ENCODE measurements at regions not wholly inside any gene's neighbourhood (a gene's known extent, or its start where the extent isn't known, plus 50 kb on each side); places are given as distances from the start of the nearest gene placed in this dataset.
"Not testable (repeated sequence)": the region's sequence is repeated elsewhere in the genome, so short reads cannot be mapped to it uniquely, and the experiment has no call there.

DNA sequence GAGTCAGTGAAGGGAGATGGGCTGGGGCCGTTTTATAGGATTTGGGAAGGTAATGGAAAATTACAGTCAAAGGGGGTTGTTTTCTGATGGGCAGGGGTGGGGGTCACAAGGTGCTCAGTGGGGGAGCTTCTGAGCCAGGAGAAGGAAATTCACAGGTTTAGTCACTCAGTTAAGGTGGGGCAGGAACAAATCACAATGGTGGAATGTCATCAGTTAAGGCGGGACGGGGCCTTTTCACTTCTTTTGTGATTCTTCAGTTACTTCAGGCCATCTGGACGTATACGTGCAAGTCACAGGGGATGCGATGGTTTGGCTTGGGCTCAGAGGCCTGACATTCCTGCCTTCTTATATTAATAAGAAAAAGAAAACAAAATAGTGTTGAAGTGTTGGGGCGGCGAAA is 408.5 kb downstream of the TENT5A start:
- not testable (repeated sequence) for ATAC-seq, DNase-seq

- ATAC-seq (no peak), DNase-seq (no peak)
These were observed 411.5 kb downstream of the TENT5A start for GRCh38 chr6:81340946-81341345.

DNA sequence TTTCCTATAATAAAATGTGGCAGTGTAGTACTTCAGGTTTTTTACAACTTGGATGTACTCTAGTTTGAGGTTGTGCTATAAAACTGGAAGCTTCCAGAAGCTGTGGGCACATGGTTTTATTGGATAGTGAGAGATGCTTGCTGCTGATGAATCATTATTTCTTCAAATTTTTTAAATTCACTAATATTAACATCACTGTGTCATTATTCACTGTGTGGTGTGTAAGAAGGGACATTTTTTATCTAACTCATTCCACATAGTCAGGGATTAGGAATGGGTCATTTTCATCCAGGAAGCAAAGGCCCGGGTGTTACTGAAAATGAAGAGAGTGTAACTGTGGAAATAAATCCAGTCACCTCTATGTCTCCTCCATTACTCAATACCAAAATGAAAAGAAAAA is 421.0 kb downstream of the TENT5A start:
- DNase-seq (no peak), ATAC-seq (no peak)

GRCh38 chr6:81328700-81329099 is 423.8 kb downstream of the TENT5A start:
- ATAC-seq (no peak), DNase-seq (no peak)

DNA sequence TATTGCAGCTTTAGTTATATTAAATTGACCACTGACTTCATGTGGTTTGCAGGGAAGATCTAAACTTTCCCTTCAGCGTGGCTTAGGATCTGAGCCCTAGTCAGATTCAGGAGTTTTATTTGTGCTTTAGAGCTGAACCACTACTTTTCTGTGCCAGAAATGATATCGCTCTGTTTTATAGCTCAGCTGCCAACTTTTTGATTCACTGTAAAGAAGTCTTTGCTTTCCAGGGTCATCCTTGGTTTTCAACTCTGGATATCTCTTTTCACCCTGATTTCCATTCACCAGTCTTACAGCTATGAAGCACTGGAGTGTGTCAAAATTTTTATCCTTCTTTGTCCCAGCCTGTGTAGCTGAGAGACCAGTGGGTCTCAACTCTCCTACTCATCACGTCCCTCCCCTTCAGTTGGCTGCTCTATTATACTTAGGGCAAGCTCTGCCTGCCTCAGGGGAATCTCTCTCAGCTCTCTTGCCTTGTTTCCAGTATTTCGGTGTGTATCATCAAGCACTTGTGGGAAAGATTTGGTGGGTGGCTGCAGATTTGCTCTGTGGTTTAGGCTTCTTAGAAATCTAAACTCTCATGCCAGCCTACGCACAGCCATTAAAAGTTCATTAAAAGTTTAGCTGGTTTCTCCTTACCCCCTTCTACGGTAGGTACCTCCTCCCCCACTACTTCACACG is 425.5 kb downstream of the TENT5A start:
- no peak for ATAC-seq
- no peak for DNase-seq

GRCh38 chr6:81309811-81310210 is 442.7 kb downstream of the TENT5A start:
- no peak for DNase-seq
- no peak for ATAC-seq

GRCh38 chr6:81308577-81309279 is 443.8 kb downstream of the TENT5A start:
- DNase-seq (no peak), ATAC-seq (no peak)

- DNase-seq (no peak), ATAC-seq (no peak)
These were observed 444.7 kb downstream of the TENT5A start for GRCh38 chr6:81307651-81308214.

DNA sequence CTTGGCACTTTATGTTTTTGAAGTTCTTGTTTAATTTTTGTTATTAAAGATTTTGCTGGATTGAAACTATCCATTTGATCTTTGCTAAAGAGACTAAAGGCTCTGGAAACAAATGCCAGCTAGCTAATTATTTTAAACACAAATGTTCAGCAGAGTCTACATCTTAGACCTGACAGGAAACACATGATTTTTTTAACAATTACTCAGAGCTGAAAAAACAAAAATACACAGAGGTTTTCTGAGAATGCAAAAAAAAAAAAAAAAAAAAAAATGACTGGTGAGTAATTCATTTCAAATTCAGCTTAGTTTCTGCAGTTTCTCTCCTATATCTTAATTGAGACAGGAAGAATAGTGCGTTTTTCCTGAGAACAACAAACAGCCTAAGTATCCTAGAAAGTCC is 448.0 kb downstream of the TENT5A start:
- DNase-seq (no peak), ATAC-seq (no peak)

GRCh38 chr6:81300961-81301360 is 451.5 kb downstream of the TENT5A start:
- DNase-seq: no peak
- ATAC-seq: no peak

GRCh38 chr6:81298751-81299150 is 453.7 kb downstream of the TENT5A start:
- no peak for DNase-seq
- no peak for ATAC-seq

GRCh38 chr6:81295310-81295709 is 457.2 kb downstream of the TENT5A start:
- no peak for DNase-seq
- no peak for ATAC-seq

- ATAC-seq: no peak
- no peak for DNase-seq
These were observed 458.6 kb downstream of the TENT5A start for GRCh38 chr6:81293896-81294295.

GRCh38 chr6:81289229-81289628 is 463.3 kb downstream of the TENT5A start:
- ATAC-seq (no peak), DNase-seq (no peak)

DNA sequence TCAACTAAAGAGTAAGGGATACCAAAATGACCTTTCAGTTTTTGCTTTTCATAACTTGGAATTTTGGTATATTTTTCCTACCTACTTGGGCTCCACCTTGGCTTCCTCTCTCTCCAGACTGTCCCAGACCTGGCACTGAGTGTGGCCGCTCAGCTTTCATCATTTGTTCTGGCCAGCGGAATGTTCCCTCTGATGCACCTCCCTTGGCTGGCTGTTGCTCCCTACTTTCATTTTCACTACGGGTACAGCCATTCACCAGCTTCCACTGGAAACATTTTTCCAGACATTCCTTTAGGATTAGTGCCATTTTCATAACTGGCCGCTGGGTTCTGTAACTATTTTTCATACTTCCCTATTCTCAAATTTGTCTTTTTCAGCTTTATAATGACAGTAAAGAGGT is 487.4 kb downstream of the TENT5A start:
- DNase-seq: no peak
- no peak for ATAC-seq

DNA sequence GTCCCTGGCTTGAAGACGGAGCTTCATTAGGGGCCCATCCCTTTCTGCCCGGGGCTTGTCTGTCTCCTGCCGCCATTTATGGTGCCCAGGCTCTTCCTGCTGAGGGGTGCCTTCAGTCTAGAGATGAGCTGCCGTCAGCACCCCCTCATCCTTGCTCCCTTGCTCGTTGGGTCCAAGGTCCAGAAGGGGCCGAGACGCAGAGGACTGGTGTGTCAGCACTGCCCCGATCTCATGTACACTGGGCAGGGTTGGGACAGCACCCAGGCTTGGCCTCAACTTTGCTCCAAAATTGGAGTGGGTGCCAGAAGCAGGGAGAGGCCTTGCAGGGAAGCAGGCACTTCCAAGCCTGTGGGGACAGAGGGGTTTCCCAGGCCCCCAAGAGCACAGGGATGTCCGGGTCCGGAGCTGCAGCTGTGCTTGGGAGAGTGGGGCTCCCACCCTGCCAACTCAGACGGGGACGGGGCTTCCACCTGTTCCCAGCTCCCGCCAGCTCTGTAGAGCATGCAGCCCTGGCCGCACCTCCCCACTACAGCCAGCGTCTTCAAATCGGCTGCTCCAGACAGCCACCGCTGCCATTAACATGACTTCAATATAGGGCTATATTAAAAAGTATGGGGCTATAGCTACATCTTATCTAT is 488.8 kb downstream of the TENT5A start:
- DNase-seq (no peak), ATAC-seq (no peak)

DNA sequence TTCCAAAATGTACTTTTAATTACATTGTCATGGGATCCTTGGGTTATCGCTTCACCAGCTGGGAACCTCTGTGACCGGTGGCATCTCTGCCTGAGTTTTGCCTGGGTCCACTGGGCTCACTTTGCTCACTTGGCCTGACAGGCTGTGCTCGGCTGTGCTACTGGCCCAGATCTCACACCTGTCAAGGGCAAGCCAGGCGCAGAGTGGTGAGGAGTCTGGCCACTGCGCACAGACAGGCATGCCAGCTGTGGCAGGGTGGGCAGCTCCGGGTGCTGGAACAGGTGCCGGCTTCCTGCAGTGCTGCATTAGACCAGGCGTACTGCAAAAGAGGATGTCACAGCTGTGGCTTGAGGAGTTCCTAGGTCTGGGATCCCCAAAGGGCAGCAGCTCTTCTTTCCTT is 489.8 kb downstream of the TENT5A start:
- ATAC-seq: no peak

DNA sequence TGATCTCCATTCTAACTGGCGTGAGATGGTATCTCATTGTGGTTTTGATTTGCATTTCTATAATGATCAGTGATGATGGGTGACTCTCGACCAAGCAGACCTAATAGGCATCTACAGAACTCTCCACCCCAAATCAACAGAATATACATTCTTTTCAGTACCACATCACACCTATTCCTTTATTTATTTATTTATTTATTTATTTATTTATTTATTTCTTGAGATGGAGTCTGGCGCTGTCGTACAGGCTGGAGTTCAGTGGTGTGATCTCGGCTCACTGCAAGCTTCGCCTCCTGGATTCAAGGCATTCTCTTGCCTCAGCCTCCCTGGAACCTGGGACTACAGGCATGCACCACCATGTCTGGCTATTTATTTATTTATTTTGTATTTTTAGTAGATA is 496.3 kb downstream of the TENT5A start:
- not testable (repeated sequence) for DNase-seq, ATAC-seq

More for the DNA sequence above, 489.8 kb downstream of the TENT5A start:
- no peak for DNase-seq

DNA sequence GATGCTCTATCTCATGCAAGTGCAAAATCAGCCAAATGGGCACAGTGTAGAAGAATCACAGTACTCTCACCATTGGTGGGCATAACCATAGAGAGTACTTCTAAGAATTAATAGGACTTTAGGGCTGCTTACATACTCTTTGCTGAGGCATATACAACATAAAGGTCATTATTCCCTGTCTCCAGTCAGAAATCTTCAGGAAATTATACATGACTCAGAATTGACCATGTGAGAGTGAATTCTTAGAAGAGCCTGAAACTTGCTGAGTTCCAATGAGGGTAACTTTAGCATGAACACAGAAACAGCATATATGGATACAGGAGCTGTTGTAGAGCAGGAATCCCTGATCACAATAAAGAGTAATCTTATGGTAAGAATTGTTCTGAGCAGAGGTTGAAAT is 498.7 kb downstream of the TENT5A start:
- ATAC-seq (no peak), DNase-seq (no peak)

DNA sequence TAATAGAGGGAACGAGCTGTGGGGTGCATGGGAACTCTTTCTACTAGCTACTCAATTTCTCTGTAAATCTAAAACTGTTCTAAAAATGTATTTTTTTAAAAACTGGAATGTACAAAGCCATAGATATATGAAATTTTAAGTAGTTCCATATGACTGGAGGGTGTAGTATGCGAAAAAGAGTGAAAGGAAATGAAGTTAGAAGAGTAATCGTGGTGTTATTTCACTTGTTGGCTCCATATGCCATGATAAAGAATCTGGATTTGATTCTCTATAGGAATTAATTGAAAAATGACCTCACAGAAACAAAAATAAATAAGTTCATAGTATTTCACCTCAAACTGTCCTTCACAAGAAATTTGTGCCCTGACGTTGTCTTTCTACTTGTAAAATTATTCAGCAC is 500.2 kb downstream of the TENT5A start:
- no peak for ATAC-seq

DNA sequence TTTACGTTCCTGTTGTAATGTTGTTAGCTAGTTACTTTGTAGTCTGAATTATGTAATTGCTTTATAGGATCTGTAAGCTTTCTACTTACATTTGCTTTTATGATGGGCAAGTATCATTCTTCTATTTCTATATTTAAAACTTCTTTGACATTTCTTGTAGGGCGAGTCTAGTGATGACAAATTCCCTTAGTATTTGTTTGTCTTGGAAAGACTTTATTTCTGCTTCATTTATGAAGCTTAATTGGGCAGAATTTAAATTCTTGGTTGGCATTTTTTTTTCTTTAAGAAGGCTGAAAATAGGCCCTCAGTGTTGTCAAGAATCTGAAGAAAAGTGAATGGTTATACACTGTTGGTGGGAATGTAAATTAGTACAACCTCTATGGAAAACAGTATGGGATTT is 506.3 kb downstream of the TENT5A start:
- no peak for DNase-seq
- no peak for ATAC-seq

More for the DNA sequence above, 500.2 kb downstream of the TENT5A start:
- no peak for DNase-seq

DNA sequence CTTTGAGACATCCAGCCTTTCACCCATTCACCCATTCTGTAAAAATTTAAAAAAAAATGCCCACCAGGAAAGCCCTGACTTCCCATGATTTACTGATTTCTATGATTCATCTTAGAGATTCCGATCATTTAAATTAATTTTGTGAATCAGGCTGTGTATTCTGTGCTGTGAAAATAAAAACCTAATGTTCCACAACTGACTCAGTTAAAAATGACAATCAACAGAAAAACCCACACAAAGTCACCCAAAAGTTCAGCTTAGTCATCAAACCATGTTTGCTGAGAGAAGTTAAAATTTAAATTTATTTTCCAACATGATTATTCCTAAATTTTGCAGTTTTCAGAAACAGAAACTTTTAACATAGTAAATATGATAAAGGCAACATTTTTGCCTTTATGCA is 509.9 kb downstream of the TENT5A start:
- no peak for ATAC-seq
- DNase-seq: no peak
